ENCODE measurements at regions not wholly inside any gene's neighbourhood (a gene's known extent, or its start where the extent isn't known, plus 50 kb on each side); places are given as distances from the start of the nearest gene placed in this dataset.

GRCh38 chr6:122075084-122075838 is 324.2 kb upstream of the HSF2 start:
- Histone ChIP-seq H2AFZ (ENCODE audit: low read length) (no peak overlapping the region), H3K27me3 (ENCODE audit: insufficient read depth, low read length, poor library complexity, severe bottlenecking) (no peaks in the 10 kb centered on the region), H3K4me3 (ENCODE audit: low read length, poor library complexity, severe bottlenecking) (no peak overlapping the region)

DNA sequence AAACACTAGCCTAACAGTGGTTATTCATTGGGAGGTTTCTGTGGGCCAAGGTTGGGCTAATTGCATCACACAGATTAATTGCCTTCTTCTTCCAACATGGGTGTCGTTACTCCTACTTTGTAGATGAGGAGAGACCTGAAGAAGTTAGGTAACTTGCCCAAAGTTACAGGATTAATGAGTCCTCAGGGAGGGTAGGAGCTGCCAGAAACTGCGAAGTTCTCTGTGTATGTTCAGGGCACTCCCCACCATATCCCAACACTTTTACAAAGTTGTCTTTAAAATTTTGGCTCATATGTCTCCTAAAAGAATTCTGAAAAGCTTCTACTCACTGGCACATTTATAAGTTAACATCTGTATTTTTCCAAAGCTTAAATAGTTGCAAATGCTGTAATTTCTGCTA is 323.5 kb upstream of the HSF2 start:
- H3K4me2 ChIP-seq (ENCODE audit: low read depth, low read length, poor library complexity, severe bottlenecking): no peak overlapping the region
- TF ChIP-seq, protein P1, sequence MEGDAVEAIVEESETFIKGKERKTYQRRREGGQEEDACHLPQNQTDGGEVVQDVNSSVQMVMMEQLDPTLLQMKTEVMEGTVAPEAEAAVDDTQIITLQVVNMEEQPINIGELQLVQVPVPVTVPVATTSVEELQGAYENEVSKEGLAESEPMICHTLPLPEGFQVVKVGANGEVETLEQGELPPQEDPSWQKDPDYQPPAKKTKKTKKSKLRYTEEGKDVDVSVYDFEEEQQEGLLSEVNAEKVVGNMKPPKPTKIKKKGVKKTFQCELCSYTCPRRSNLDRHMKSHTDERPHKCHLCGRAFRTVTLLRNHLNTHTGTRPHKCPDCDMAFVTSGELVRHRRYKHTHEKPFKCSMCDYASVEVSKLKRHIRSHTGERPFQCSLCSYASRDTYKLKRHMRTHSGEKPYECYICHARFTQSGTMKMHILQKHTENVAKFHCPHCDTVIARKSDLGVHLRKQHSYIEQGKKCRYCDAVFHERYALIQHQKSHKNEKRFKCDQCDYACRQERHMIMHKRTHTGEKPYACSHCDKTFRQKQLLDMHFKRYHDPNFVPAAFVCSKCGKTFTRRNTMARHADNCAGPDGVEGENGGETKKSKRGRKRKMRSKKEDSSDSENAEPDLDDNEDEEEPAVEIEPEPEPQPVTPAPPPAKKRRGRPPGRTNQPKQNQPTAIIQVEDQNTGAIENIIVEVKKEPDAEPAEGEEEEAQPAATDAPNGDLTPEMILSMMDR (conservative IDR thresholded peaks at IDR 0.05; ENCODE audit: low read length): no peak
- TF ChIP-seq EZH2phosphoT487 (IDR thresholded peaks at IDR 0.05; ENCODE audit: borderline replicate concordance): no peak
- H3K9me3 ChIP-seq (ENCODE audit: insufficient read depth, low read depth, low read length): no peaks in the 10 kb centered on the region
- H4K20me1 ChIP-seq (ENCODE audit: insufficient read depth, low read length, poor library complexity, severe bottlenecking): no peaks in the 10 kb centered on the region
- no peaks in the 10 kb centered on the region for H3K36me3 ChIP-seq (ENCODE audit: insufficient read depth, low read length)
- no peaks in the 10 kb centered on the region for H3K27me3 ChIP-seq (ENCODE audit: insufficient read depth, low read length, poor library complexity, severe bottlenecking)
- no peaks in the 10 kb centered on the region for H3K79me2 ChIP-seq (ENCODE audit: insufficient read depth, low read length)
- no peak overlapping the region for H3K9ac ChIP-seq (ENCODE audit: low read depth, low read length, poor library complexity, severe bottlenecking)
- no peaks in the 10 kb centered on the region for H3K9me2 ChIP-seq (replicated peaks; ENCODE audit: low read depth, low read length)
- no peaks in the 10 kb centered on the region for H3K4me1 ChIP-seq (ENCODE audit: insufficient read depth, low read length, poor library complexity, severe bottlenecking)
- no peak overlapping the region for H2AFZ ChIP-seq (ENCODE audit: low read length)
- no peak overlapping the region for H3K4me3 ChIP-seq (ENCODE audit: low read length, poor library complexity, severe bottlenecking)
- H3F3A ChIP-seq (ENCODE audit: low read depth): no peaks in the 10 kb centered on the region

More at GRCh38 chr6:122075084-122075838, 324.2 kb upstream of the HSF2 start:
- no peaks in the 10 kb centered on the region for H3K9me3 ChIP-seq (ENCODE audit: insufficient read depth, low read depth, low read length)
- no peaks in the 10 kb centered on the region for H3F3A ChIP-seq (ENCODE audit: low read depth)
- no peaks in the 10 kb centered on the region for H4K20me1 ChIP-seq (ENCODE audit: insufficient read depth, low read length, poor library complexity, severe bottlenecking)
- TF ChIP-seq, protein P1 (conservative IDR thresholded peaks at IDR 0.05; ENCODE audit: low read length): no peak
- TF ChIP-seq EZH2phosphoT487 (IDR thresholded peaks at IDR 0.05; ENCODE audit: borderline replicate concordance): no peak
- no peaks in the 10 kb centered on the region for H3K9me2 ChIP-seq (replicated peaks; ENCODE audit: low read depth, low read length)
- H3K4me2 ChIP-seq (ENCODE audit: low read depth, low read length, poor library complexity, severe bottlenecking): no peak overlapping the region
- no peaks in the 10 kb centered on the region for H3K4me1 ChIP-seq (ENCODE audit: insufficient read depth, low read length, poor library complexity, severe bottlenecking)
- no peaks in the 10 kb centered on the region for H3K36me3 ChIP-seq (ENCODE audit: insufficient read depth, low read length)
- no peak overlapping the region for H3K9ac ChIP-seq (ENCODE audit: low read depth, low read length, poor library complexity, severe bottlenecking)
- no peaks in the 10 kb centered on the region for H3K79me2 ChIP-seq (ENCODE audit: insufficient read depth, low read length)

GRCh38 chr6:122077603-122078002 is 321.8 kb upstream of the HSF2 start:
- Histone ChIP-seq H3K9me2 (replicated peaks; ENCODE audit: low read depth, low read length) (no peaks in the 10 kb centered on the region), H3K27me3 (ENCODE audit: insufficient read depth, low read length, poor library complexity, severe bottlenecking) (no peaks in the 10 kb centered on the region), H3K36me3 (ENCODE audit: insufficient read depth, low read length) (no peaks in the 10 kb centered on the region), H3K4me1 (ENCODE audit: insufficient read depth, low read length, poor library complexity, severe bottlenecking) (no peaks in the 10 kb centered on the region), H4K20me1 (ENCODE audit: insufficient read depth, low read length, poor library complexity, severe bottlenecking) (no peaks in the 10 kb centered on the region), H2AFZ (ENCODE audit: low read length) (no peak overlapping the region), H3K79me2 (ENCODE audit: insufficient read depth, low read length) (no peaks in the 10 kb centered on the region), H3K4me3 (ENCODE audit: low read length, poor library complexity, severe bottlenecking) (no peak overlapping the region), H3K4me2 (ENCODE audit: low read depth, low read length, poor library complexity, severe bottlenecking) (no peak overlapping the region), H3K9me3 (ENCODE audit: insufficient read depth, low read depth, low read length) (no peaks in the 10 kb centered on the region), H3F3A (ENCODE audit: low read depth) (no peaks in the 10 kb centered on the region), H3K9ac (ENCODE audit: low read depth, low read length, poor library complexity, severe bottlenecking) (no peak overlapping the region)
- no peak for TF ChIP-seq EZH2phosphoT487 (IDR thresholded peaks at IDR 0.05; ENCODE audit: borderline replicate concordance)
- TF ChIP-seq, protein P1 (conservative IDR thresholded peaks at IDR 0.05; ENCODE audit: low read length): no peak

All from Loucy (cell line).